ENCODE measurements at regions not wholly inside any gene's neighbourhood (a gene's known extent, or its start where the extent isn't known, plus 50 kb on each side); places are given as distances from the start of the nearest gene placed in this dataset.

GRCh38 chr3:14590569-14590968 is 50.4 kb upstream of the GRIP2 start:
- no peak for DNase-seq

GRCh38 chr3:14592390-14592789 is 52.2 kb upstream of the GRIP2 start:
- no peak for DNase-seq

GRCh38 chr3:14592836-14593235 is 52.7 kb upstream of the GRIP2 start:
- DNase-seq = no peak

GRCh38 chr3:14594234-14594633 is 54.1 kb upstream of the GRIP2 start:
- DNase-seq = no peak

GRCh38 chr3:14595561-14595960 is 55.4 kb upstream of the GRIP2 start:
- no peak for DNase-seq

- DNase-seq = no peak
These were observed 54.3 kb upstream of the CCDC174 start for GRCh38 chr3:14597266-14597665.

- DNase-seq = peak in 1 of 2 experiments; percentile 40
These were observed 53.4 kb upstream of the CCDC174 start for GRCh38 chr3:14598143-14598569.

- DNase-seq = no peak
These were observed 52.1 kb upstream of the CCDC174 start for GRCh38 chr3:14599488-14599887.

- DNase-seq = no peak
These were observed 51.5 kb upstream of the CCDC174 start for GRCh38 chr3:14600075-14600474.

- no peak for DNase-seq
These were observed 50.5 kb upstream of the CCDC174 start for GRCh38 chr3:14600856-14601610.

GRCh38 chr3:14601692-14602005 is 49.9 kb upstream of the CCDC174 start:
- DNase-seq = no peak
